GM19025 (cell line): ENCODE measurements at regions not wholly inside any gene's neighbourhood (a gene's known extent, or its start where the extent isn't known, plus 50 kb on each side); places are given as distances from the start of the nearest gene placed in this dataset.

Experiments
- ATAC-seq: cut with Tn5 transposase; IDR thresholded peaks from one replicate; pipeline ENCODE4 v1.9.1; 2021; ENCODE audit warnings: mild to moderate bottlenecking, low read depth, moderate library complexity; ENCODE audit not compliant: unreplicated experiment

GRCh38 chr10:8990280-8990987 is 935.9 kb downstream of the GATA3 start:
- ATAC-seq = no peak

GRCh38 chr10:8992009-8992408 is 937.5 kb downstream of the GATA3 start:
- no peak for ATAC-seq

GRCh38 chr10:8993864-8994263 is 939.4 kb downstream of the GATA3 start:
- ATAC-seq = no peak

GRCh38 chr10:8998751-8999150 is 944.3 kb downstream of the GATA3 start:
- no peak for ATAC-seq

- ATAC-seq = no peak
Measured at GRCh38 chr10:9003122-9003521, 948.6 kb downstream of the GATA3 start.

- ATAC-seq = no peak
Measured at GRCh38 chr10:9004736-9005135, 950.2 kb downstream of the GATA3 start.

- no peak for ATAC-seq
Measured at GRCh38 chr10:9009505-9009904, 955.0 kb downstream of the GATA3 start.

GRCh38 chr10:9010093-9010492 is 955.6 kb downstream of the GATA3 start:
- no peak for ATAC-seq

GRCh38 chr10:9010931-9011670 is 956.6 kb downstream of the GATA3 start:
- ATAC-seq = no peak

GRCh38 chr10:9012312-9012711 is 957.8 kb downstream of the GATA3 start:
- ATAC-seq = no peak

GRCh38 chr10:9015005-9015404 is 960.5 kb downstream of the GATA3 start:
- no peak for ATAC-seq

GRCh38 chr10:9015447-9015846 is 961.0 kb downstream of the GATA3 start:
- ATAC-seq = no peak

- ATAC-seq = no peak
Measured at GRCh38 chr10:9016930-9017329, 962.4 kb downstream of the GATA3 start.

- ATAC-seq = no peak
Measured at GRCh38 chr10:9018195-9019173, 964.0 kb downstream of the GATA3 start.

- ATAC-seq = no peak
Measured at GRCh38 chr10:9023206-9023605, 968.7 kb downstream of the GATA3 start.

- ATAC-seq = no peak
Measured at GRCh38 chr10:9024210-9024609, 969.7 kb downstream of the GATA3 start.

GRCh38 chr10:9028231-9028630 is 973.7 kb downstream of the GATA3 start:
- no peak for ATAC-seq

- no peak for ATAC-seq
Measured at GRCh38 chr10:9035355-9035754, 980.9 kb downstream of the GATA3 start.

GRCh38 chr10:9036711-9037204 is 982.3 kb downstream of the GATA3 start:
- no peak for ATAC-seq

- ATAC-seq = no peak
Measured at GRCh38 chr10:9038146-9038714, 983.7 kb downstream of the GATA3 start.
